GM12872 (cell line): ENCODE measurements at regions not wholly inside any gene's neighbourhood (a gene's known extent, or its start where the extent isn't known, plus 50 kb on each side); places are given as distances from the start of the nearest gene placed in this dataset.
A peak's percentile ranks its signal among the peaks of the same experiment; 100 is the strongest.

Experiments used
- CTCF ChIP-seq: IDR thresholded peaks from 3 replicates; pipeline ENCODE4 v1.5.1; 2011; ENCODE audit warnings: low read depth, mild to moderate bottlenecking, low read length, moderate library complexity; ENCODE audit not compliant: insufficient read depth

GRCh38 chr15:47492195-47492594, 225.1 kb upstream of the SEMA6D start:
- no peak for TF ChIP-seq CTCF

GRCh38 chr15:47493357-47494247, 223.7 kb upstream of the SEMA6D start:
- no peak for TF ChIP-seq CTCF

- peak; percentile 5; the same call in 1 of the 3 replicates for TF ChIP-seq CTCF
Observed at GRCh38 chr15:47496343-47497185, 220.7 kb upstream of the SEMA6D start.

GRCh38 chr15:47500842-47501241, 216.5 kb upstream of the SEMA6D start:
- TF ChIP-seq CTCF: no peak

- no peak for TF ChIP-seq CTCF
Observed at GRCh38 chr15:47502041-47502440, 215.3 kb upstream of the SEMA6D start.

GRCh38 chr15:47503876-47504275, 213.4 kb upstream of the SEMA6D start:
- no peak for TF ChIP-seq CTCF

GRCh38 chr15:47504624-47505256, 212.6 kb upstream of the SEMA6D start:
- no peak for TF ChIP-seq CTCF
